WTC11 (cell line): ENCODE measurements at regions not wholly inside any gene's neighbourhood (a gene's known extent, or its start where the extent isn't known, plus 50 kb on each side); places are given as distances from the start of the nearest gene placed in this dataset.

Experiments
- ATAC-seq: fragments of 200-7000 bp; cut with Tn5 transposase; 2 replicates; pipeline ENCODE4 v1.10.0; 2021; ENCODE audit warnings: mild to moderate bottlenecking, moderate library complexity
- CTCF ChIA-PET: fragments of 300-600 bp; sonication (Branson Sonifier 250); formaldehyde crosslinking; loops from one replicate; lab custom pipeline; 2021; ENCODE audit warnings: antibody characterized with exemption; lab: Charles Lee
- POLR2A ChIA-PET: fragments of 350-600 bp; sonication (Branson Sonifier 250); formaldehyde crosslinking; loops from one replicate; lab custom pipeline; 2021; ENCODE audit warnings: antibody characterized with exemption; lab: Charles Lee
- DNase-seq: peaks from one replicate; pipeline ENCODE4 v3.0.0; 2021; ENCODE audit warnings: low spot score
- H3K27ac Mint-ChIP-seq: 2 replicates; pipeline ENCODE4 v1.8.0; 2021; ENCODE audit warnings: mixed read lengths
- H3K27me3 Mint-ChIP-seq: 2 replicates; pipeline ENCODE4 v1.8.0; 2021; ENCODE audit warnings: low read depth, mild to moderate bottlenecking, moderate library complexity, mixed read lengths
- H3K36me3 Mint-ChIP-seq: 2 replicates; pipeline ENCODE4 v1.8.0; 2021; ENCODE audit warnings: mixed read lengths
- H3K4me1 Mint-ChIP-seq: 2 replicates; pipeline ENCODE4 v1.8.0; 2022; ENCODE audit warnings: mixed read lengths
- H3K4me3 Mint-ChIP-seq: 2 replicates; pipeline ENCODE4 v1.8.0; 2021; ENCODE audit warnings: mild to moderate bottlenecking, moderate library complexity, mixed read lengths
- H3K9me3 Mint-ChIP-seq: 2 replicates; pipeline ENCODE4 v1.8.0; 2021; ENCODE audit warnings: mixed read lengths
- CREB1 ChIP-seq: sonication (generic); formaldehyde crosslinking; IDR thresholded peaks from 2 replicates; pipeline ENCODE4 v1.8.0; 2023; ENCODE audit warnings: mild to moderate bottlenecking, missing genetic modification reagents
- ELF4 ChIP-seq: sonication (generic); formaldehyde crosslinking; IDR thresholded peaks from 2 replicates; pipeline ENCODE4 v1.8.1; 2022; ENCODE audit warnings: low read depth, mild to moderate bottlenecking, moderate library complexity, missing genetic modification reagents
- ETV6 ChIP-seq: sonication (generic); formaldehyde crosslinking; IDR thresholded peaks from 2 replicates; pipeline ENCODE4 v1.8.1; 2022; ENCODE audit warnings: mild to moderate bottlenecking, missing genetic modification reagents
- GRHL2 ChIP-seq: fragments of 250-450 bp; sonication (Bioruptor Pico); IDR thresholded peaks from 2 replicates; pipeline ENCODE4 v1.8.0; 2022; ENCODE audit warnings: mild to moderate bottlenecking, moderate library complexity; ENCODE audit not compliant: insufficient replicate concordance, severe bottlenecking
- NFE2L1 ChIP-seq: sonication (generic); formaldehyde crosslinking; IDR thresholded peaks from 2 replicates; pipeline ENCODE4 v1.8.1; 2023; ENCODE audit warnings: missing genetic modification reagents
- PRRX2 ChIP-seq: fragments of 250-450 bp; sonication (Bioruptor Pico); IDR thresholded peaks from 2 replicates; pipeline ENCODE4 v1.8.0; 2021; ENCODE audit warnings: mild to moderate bottlenecking
- SOX15 ChIP-seq: fragments of 250-450 bp; sonication (Bioruptor Pico); IDR thresholded peaks from 2 replicates; pipeline ENCODE4 v1.9.0; 2021; ENCODE audit warnings: mild to moderate bottlenecking
- TCF7 ChIP-seq: sonication (generic); formaldehyde crosslinking; IDR thresholded peaks from 2 replicates; pipeline ENCODE4 v1.8.0; 2022; ENCODE audit warnings: mild to moderate bottlenecking, low read depth, missing genetic modification reagents, moderate library complexity
- TP53 ChIP-seq: sonication (generic); formaldehyde crosslinking; IDR thresholded peaks from 2 replicates; pipeline ENCODE4 v1.8.1; 2023; ENCODE audit warnings: mild to moderate bottlenecking, missing genetic modification reagents
- ZNF121 ChIP-seq: sonication (generic); formaldehyde crosslinking; IDR thresholded peaks from 2 replicates; pipeline ENCODE4 v1.8.0; 2023; ENCODE audit warnings: missing genetic modification reagents
- ZNF138 ChIP-seq: sonication (generic); formaldehyde crosslinking; conservative IDR thresholded peaks from 2 replicates; pipeline ENCODE4 v1.8.1; 2022; ENCODE audit warnings: mild to moderate bottlenecking, moderate library complexity, missing genetic modification reagents
- ZNF416 ChIP-seq: fragments of 250-450 bp; sonication (Bioruptor Pico); IDR thresholded peaks from 2 replicates; pipeline ENCODE4 v1.9.0; 2021; ENCODE audit warnings: mild to moderate bottlenecking, inconsistent platforms
- ZNF671 ChIP-seq: fragments of 250-450 bp; sonication (Bioruptor Pico); IDR thresholded peaks from 2 replicates; pipeline ENCODE4 v1.8.0; 2021; ENCODE audit warnings: mild to moderate bottlenecking
- TF ChIP-seq, protein P1 (sequence below): sonication (generic); formaldehyde crosslinking; IDR thresholded peaks from 2 replicates; pipeline ENCODE4 v1.8.0; 2023; ENCODE audit warnings: missing genetic modification reagents
- TF ChIP-seq, protein P2 (sequence below): fragments of 200-600 bp; IDR thresholded peaks from 2 replicates; pipeline ENCODE4 v1.8.0; 2022; ENCODE audit warnings: antibody characterized with exemption
- TF ChIP-seq, protein P3 (sequence below): sonication (generic); formaldehyde crosslinking; IDR thresholded peaks from 2 replicates; pipeline ENCODE4 v1.8.1; 2022; ENCODE audit warnings: missing genetic modification reagents, borderline replicate concordance
- TF ChIP-seq, protein P4 (sequence below): sonication (generic); formaldehyde crosslinking; IDR thresholded peaks from 2 replicates; pipeline ENCODE4 v1.8.0; 2022; ENCODE audit warnings: mild to moderate bottlenecking, missing genetic modification reagents
- TF ChIP-seq, protein P5 (sequence below): sonication (generic); formaldehyde crosslinking; IDR thresholded peaks from 2 replicates; pipeline ENCODE4 v1.8.0; 2023; ENCODE audit warnings: mild to moderate bottlenecking, missing genetic modification reagents
- TF ChIP-seq, protein P6 (sequence below): sonication (generic); formaldehyde crosslinking; IDR thresholded peaks from 2 replicates; pipeline ENCODE4 v1.8.0; 2022; ENCODE audit warnings: mild to moderate bottlenecking, missing genetic modification reagents
- TF ChIP-seq, protein P7 (sequence below): sonication (generic); formaldehyde crosslinking; IDR thresholded peaks from 2 replicates; pipeline ENCODE4 v1.8.1; 2022; ENCODE audit warnings: mild to moderate bottlenecking, moderate library complexity, missing genetic modification reagents

DNA sequence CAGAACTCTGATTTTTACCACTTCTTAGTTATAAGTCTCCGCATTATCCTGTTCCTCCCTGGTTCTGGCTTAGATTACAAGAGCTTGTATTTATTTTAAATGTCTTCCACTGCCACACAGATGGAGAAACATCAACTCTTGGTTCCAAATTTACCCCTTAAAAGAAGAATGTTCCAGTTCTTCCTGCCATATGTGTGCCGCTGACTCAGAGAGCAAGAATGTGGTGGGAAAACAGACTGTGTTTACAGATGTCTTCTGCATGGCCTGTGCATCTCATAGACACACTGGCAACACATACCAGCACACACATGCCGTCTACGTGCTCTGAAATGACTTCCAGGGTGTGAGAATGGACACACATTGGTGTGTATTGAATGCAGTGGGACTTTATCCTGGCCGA is 383.0 kb downstream of the LRIG3 start:
- H3K27ac Mint-ChIP-seq, result no peak overlapping the region
- ChIA-PET CTCF (no interaction called here), POLR2A (no interaction called here)
- TF ChIP-seq TP53 (no peak), ZNF121 (CRISPR knock-in tag) (no peak), ZNF416 (no peak)
- TF ChIP-seq, protein P1, sequence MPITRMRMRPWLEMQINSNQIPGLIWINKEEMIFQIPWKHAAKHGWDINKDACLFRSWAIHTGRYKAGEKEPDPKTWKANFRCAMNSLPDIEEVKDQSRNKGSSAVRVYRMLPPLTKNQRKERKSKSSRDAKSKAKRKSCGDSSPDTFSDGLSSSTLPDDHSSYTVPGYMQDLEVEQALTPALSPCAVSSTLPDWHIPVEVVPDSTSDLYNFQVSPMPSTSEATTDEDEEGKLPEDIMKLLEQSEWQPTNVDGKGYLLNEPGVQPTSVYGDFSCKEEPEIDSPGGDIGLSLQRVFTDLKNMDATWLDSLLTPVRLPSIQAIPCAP (CRISPR knock-in tag), result no peak
- TF ChIP-seq, protein P2, sequence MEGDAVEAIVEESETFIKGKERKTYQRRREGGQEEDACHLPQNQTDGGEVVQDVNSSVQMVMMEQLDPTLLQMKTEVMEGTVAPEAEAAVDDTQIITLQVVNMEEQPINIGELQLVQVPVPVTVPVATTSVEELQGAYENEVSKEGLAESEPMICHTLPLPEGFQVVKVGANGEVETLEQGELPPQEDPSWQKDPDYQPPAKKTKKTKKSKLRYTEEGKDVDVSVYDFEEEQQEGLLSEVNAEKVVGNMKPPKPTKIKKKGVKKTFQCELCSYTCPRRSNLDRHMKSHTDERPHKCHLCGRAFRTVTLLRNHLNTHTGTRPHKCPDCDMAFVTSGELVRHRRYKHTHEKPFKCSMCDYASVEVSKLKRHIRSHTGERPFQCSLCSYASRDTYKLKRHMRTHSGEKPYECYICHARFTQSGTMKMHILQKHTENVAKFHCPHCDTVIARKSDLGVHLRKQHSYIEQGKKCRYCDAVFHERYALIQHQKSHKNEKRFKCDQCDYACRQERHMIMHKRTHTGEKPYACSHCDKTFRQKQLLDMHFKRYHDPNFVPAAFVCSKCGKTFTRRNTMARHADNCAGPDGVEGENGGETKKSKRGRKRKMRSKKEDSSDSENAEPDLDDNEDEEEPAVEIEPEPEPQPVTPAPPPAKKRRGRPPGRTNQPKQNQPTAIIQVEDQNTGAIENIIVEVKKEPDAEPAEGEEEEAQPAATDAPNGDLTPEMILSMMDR, result no peak
- TF ChIP-seq, protein P3, sequence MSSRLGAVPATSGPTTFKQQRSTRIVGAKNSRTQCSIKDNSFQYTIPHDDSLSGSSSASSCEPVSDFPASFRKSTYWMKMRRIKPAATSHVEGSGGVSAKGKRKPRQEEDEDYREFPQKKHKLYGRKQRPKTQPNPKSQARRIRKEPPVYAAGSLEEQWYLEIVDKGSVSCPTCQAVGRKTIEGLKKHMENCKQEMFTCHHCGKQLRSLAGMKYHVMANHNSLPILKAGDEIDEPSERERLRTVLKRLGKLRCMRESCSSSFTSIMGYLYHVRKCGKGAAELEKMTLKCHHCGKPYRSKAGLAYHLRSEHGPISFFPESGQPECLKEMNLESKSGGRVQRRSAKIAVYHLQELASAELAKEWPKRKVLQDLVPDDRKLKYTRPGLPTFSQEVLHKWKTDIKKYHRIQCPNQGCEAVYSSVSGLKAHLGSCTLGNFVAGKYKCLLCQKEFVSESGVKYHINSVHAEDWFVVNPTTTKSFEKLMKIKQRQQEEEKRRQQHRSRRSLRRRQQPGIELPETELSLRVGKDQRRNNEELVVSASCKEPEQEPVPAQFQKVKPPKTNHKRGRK (CRISPR knock-in tag), result no peak
- TF ChIP-seq, protein P4, sequence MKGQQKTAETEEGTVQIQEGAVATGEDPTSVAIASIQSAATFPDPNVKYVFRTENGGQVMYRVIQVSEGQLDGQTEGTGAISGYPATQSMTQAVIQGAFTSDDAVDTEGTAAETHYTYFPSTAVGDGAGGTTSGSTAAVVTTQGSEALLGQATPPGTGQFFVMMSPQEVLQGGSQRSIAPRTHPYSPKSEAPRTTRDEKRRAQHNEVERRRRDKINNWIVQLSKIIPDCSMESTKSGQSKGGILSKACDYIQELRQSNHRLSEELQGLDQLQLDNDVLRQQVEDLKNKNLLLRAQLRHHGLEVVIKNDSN (CRISPR knock-in tag), result no peak
- peaks cover 3% of the 10 kb centered on the region; the same call in 1 of the 2 replicates for H3K9me3 Mint-ChIP-seq
- peaks cover 20% of the 10 kb centered on the region for H3K4me1 Mint-ChIP-seq
- no peak for ATAC-seq
- H3K36me3 Mint-ChIP-seq, result no peaks in the 10 kb centered on the region
- H3K27me3 Mint-ChIP-seq, result no peaks in the 10 kb centered on the region; the same call in 1 of the 2 replicates
- no peak for DNase-seq
- no peak overlapping the region for H3K4me3 Mint-ChIP-seq

DNA sequence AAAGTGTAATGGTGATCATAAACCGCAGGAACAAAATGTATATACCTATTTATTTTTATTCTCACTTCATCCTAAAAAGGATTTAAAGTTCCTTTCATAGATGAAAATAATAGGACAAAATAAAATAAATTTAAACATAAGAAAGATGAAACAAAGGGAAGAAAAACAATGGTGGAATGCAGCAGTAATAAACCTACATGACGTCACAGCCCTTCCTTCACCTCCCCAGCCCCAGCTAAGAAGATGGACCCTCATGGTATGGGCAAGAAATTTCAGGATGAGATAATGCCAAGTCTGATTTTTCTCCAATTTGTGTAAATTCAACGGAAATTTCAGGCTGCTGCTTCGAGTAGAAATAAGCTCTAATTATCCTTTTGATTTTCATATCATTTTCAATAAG is 381.0 kb downstream of the LRIG3 start:
- Mint-ChIP-seq H3K4me3 (no peak overlapping the region), H3K4me1 (peaks cover 36% of the 10 kb centered on the region), H3K9me3 (peaks cover 4% of the 10 kb centered on the region; the same call in 1 of the 2 replicates), H3K27me3 (no peaks in the 10 kb centered on the region; the same call in 1 of the 2 replicates), H3K27ac (no peak overlapping the region), H3K36me3 (no peaks in the 10 kb centered on the region)
- POLR2A ChIA-PET, result no interaction called here
- DNase-seq, result no peak
- ATAC-seq, result no peak
- CTCF ChIA-PET, result interaction anchor here (0.7 to 2.8 kb wide), 4 partner anchors 89 to 655 kb away, joined by 3 to 24 read pairs (median 6); no protein-coding TSS in a partner anchor
- TF ChIP-seq NFE2L1 (CRISPR knock-in tag) (no peak), ETV6 (CRISPR knock-in tag) (no peak), ZNF138 (CRISPR knock-in tag) (no peak), PRRX2 (CRISPR knock-in tag) (no peak), ZNF671 (no peak), GRHL2 (no peak), SOX15 (no peak), TCF7 (CRISPR knock-in tag) (no peak), CREB1 (CRISPR knock-in tag) (no peak), ELF4 (CRISPR knock-in tag) (no peak)
- TF ChIP-seq, protein P5, sequence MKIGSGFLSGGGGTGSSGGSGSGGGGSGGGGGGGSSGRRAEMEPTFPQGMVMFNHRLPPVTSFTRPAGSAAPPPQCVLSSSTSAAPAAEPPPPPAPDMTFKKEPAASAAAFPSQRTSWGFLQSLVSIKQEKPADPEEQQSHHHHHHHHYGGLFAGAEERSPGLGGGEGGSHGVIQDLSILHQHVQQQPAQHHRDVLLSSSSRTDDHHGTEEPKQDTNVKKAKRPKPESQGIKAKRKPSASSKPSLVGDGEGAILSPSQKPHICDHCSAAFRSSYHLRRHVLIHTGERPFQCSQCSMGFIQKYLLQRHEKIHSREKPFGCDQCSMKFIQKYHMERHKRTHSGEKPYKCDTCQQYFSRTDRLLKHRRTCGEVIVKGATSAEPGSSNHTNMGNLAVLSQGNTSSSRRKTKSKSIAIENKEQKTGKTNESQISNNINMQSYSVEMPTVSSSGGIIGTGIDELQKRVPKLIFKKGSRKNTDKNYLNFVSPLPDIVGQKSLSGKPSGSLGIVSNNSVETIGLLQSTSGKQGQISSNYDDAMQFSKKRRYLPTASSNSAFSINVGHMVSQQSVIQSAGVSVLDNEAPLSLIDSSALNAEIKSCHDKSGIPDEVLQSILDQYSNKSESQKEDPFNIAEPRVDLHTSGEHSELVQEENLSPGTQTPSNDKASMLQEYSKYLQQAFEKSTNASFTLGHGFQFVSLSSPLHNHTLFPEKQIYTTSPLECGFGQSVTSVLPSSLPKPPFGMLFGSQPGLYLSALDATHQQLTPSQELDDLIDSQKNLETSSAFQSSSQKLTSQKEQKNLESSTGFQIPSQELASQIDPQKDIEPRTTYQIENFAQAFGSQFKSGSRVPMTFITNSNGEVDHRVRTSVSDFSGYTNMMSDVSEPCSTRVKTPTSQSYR (CRISPR knock-in tag), result no peak
- TF ChIP-seq, protein P6, sequence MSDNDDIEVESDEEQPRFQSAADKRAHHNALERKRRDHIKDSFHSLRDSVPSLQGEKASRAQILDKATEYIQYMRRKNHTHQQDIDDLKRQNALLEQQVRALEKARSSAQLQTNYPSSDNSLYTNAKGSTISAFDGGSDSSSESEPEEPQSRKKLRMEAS (CRISPR knock-in tag), result no peak
- TF ChIP-seq, protein P3 (CRISPR knock-in tag), result no peak
- TF ChIP-seq, protein P7, sequence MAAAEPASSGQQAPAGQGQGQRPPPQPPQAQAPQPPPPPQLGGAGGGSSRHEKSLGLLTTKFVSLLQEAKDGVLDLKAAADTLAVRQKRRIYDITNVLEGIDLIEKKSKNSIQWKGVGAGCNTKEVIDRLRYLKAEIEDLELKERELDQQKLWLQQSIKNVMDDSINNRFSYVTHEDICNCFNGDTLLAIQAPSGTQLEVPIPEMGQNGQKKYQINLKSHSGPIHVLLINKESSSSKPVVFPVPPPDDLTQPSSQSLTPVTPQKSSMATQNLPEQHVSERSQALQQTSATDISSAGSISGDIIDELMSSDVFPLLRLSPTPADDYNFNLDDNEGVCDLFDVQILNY, result no peak
